A673 (cell line): ENCODE measurements at regions not wholly inside any gene's neighbourhood (a gene's known extent, or its start where the extent isn't known, plus 50 kb on each side); places are given as distances from the start of the nearest gene placed in this dataset.

ENCODE experiments used
- BruUV-seq: library from RNA; stranded (reverse); fragments of 400-500 nt; replicated peaks from 2 replicates; lab custom pipeline; 2021; lab: Mats Ljungman, UMichigan
- CTCF ChIA-PET: fragments of 300-600 bp; sonication (Branson Sonifier 250); formaldehyde crosslinking; loops from one replicate; lab custom pipeline; 2022; ENCODE audit warnings: antibody characterized with exemption; lab: Charles Lee
- POLR2A ChIA-PET: fragments of 300-600 bp; sonication (Branson Sonifier 250); formaldehyde crosslinking; loops from one replicate; lab custom pipeline; 2022; ENCODE audit warnings: antibody characterized with exemption; ENCODE audit not compliant: low non-redundant PET; lab: Charles Lee
- DNase-seq: peaks from one replicate; pipeline ENCODE4 v3.0.0-alpha.2; 2015; ENCODE audit warnings: low spot score
- H3K27ac ChIP-seq: fragments of 200-600 bp; sonication (generic); 2 replicates; pipeline ENCODE4 v1.5.1; 2016; ENCODE audit warnings: mixed run types, low read depth, mild to moderate bottlenecking, mixed read lengths, antibody characterized with exemption, low read length; ENCODE audit not compliant: poor library complexity, severe bottlenecking
- H3K27me3 ChIP-seq: fragments of 200-600 bp; sonication (generic); replicated peaks from 2 replicates; pipeline ENCODE4 v1.6.1; 2017; ENCODE audit warnings: mixed run types, low read depth, mild to moderate bottlenecking, mixed read lengths, antibody characterized with exemption, low read length; ENCODE audit not compliant: insufficient read depth, poor library complexity
- H3K36me3 ChIP-seq: fragments of 200-600 bp; sonication (generic); 2 replicates; pipeline ENCODE4 v1.6.1; 2016; ENCODE audit warnings: mixed run types, mild to moderate bottlenecking, mixed read lengths, antibody characterized with exemption, low read length; ENCODE audit not compliant: insufficient read depth, poor library complexity, severe bottlenecking
- H3K4me1 ChIP-seq: fragments of 200-600 bp; sonication (generic); 2 replicates; pipeline ENCODE4 v1.6.1; 2017; ENCODE audit warnings: mixed run types, mild to moderate bottlenecking, mixed read lengths, antibody characterized with exemption, low read length; ENCODE audit not compliant: insufficient read depth, poor library complexity, severe bottlenecking
- H3K4me3 ChIP-seq: fragments of 200-600 bp; sonication (generic); 2 replicates; pipeline ENCODE4 v1.5.1; 2016; ENCODE audit warnings: low read depth, mixed run types, mild to moderate bottlenecking, mixed read lengths, low read length; ENCODE audit not compliant: poor library complexity, severe bottlenecking
- H3K9me3 ChIP-seq: fragments of 200-600 bp; sonication (generic); 2 replicates; pipeline ENCODE4 v1.6.1; 2016; ENCODE audit warnings: mixed run types, low read depth, mild to moderate bottlenecking, mixed read lengths, antibody characterized with exemption, low read length; ENCODE audit not compliant: poor library complexity, severe bottlenecking
- CTCF ChIP-seq: fragments of 300-800, 200-600 bp; sonication (generic); conservative IDR thresholded peaks from 2 replicates; pipeline ENCODE4 v1.5.1; 2017; ENCODE audit warnings: low read depth, mild to moderate bottlenecking, antibody characterized with exemption, low read length, moderate library complexity, mixed read lengths
- EZH2 ChIP-seq: fragments of 200-600 bp; sonication (generic); IDR thresholded peaks from 2 replicates; pipeline ENCODE4 v1.6.1; 2017; ENCODE audit warnings: borderline replicate concordance, low read depth, mild to moderate bottlenecking, mixed read lengths, antibody characterized with exemption, low read length; ENCODE audit not compliant: poor library complexity, severe bottlenecking
- intact Hi-C: fragments of 100-400 bp; cut with micrococcal nuclease; formaldehyde crosslinking; loops from one replicate; pipeline ENCODE4 v1.10.0; 2022; ENCODE audit not compliant: unreplicated experiment

DNA sequence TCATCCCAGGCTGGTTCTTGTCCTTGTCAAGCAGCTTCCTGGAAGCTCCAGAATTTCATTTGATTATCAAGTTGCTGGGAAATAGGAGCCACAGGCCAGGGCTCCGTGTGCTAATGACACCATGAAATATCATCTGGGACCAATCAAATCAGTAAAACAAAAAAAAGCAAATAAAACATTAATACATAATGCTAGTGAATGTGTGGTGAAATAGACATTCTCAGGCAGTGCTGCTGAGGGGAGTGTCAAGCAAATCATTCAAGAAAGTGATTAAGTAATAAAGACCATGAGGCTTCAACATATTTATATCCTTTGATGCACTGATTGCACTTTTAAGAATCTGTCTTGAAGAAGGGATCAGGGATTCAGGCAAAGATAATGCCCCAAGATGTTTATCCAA is 213.7 kb downstream of the MATN1 start:
- no peaks in the 10 kb centered on the region for H3K27me3 ChIP-seq
- intact Hi-C loops, result no loop called here
- POLR2A ChIA-PET, result no interaction called here
- no peaks in the 10 kb centered on the region for H3K36me3 ChIP-seq
- DNase-seq, result no peak
- peaks cover 7% of the 10 kb centered on the region for H3K4me1 ChIP-seq
- no peak for TF ChIP-seq EZH2
- no peak for TF ChIP-seq CTCF
- CTCF ChIA-PET, result no interaction called here
- BruUV-seq, result no TSS peak
- no peaks in the 10 kb centered on the region for H3K9me3 ChIP-seq
- H3K4me3 ChIP-seq, result no peak overlapping the region
- no peak overlapping the region for H3K27ac ChIP-seq

- Histone ChIP-seq H3K27me3 (no peaks in the 10 kb centered on the region), H3K9me3 (no peaks in the 10 kb centered on the region), H3K36me3 (no peaks in the 10 kb centered on the region), H3K4me3 (no peak overlapping the region), H3K27ac (no peak overlapping the region), H3K4me1 (peaks cover 7% of the 10 kb centered on the region)
- CTCF ChIA-PET, result no interaction called here
- TF ChIP-seq CTCF, result no peak
- TF ChIP-seq EZH2, result no peak
- no peak for DNase-seq
- no TSS peak for BruUV-seq
- intact Hi-C loops, result no loop called here
- POLR2A ChIA-PET, result no interaction called here
Measured at GRCh38 chr1:30508611-30509010, 214.8 kb downstream of the MATN1 start.

DNA sequence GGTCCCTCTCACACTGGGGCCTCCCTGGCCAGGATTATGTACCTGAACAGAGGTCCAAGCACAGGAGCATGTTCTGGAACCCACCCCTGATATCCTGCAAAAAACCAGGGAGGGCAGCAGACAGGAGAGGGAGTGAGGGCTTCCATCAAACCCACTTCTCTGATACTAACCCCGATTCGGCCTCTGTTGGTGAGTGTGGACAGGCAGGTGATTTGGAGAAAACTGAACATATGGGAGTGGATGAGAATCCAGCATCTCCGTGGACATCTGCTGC is 215.3 kb downstream of the MATN1 start:
- Histone ChIP-seq H3K4me3 (no peak overlapping the region), H3K4me1 (peaks cover 7% of the 10 kb centered on the region), H3K9me3 (no peaks in the 10 kb centered on the region), H3K27ac (no peak overlapping the region), H3K27me3 (no peaks in the 10 kb centered on the region), H3K36me3 (no peaks in the 10 kb centered on the region)
- intact Hi-C loops, result no loop called here
- TF ChIP-seq CTCF (no peak), EZH2 (no peak)
- BruUV-seq, result no TSS peak
- DNase-seq, result no peak
- POLR2A ChIA-PET, result no interaction called here
- CTCF ChIA-PET, result no interaction called here
